Progenitor cell of endocrine pancreas (in vitro differentiated cells): ENCODE measurements at regions not wholly inside any gene's neighbourhood (a gene's known extent, or its start where the extent isn't known, plus 50 kb on each side); places are given as distances from the start of the nearest gene placed in this dataset.

Experiments
- DNase-seq: peaks from one replicate; pipeline ENCODE4 v3.0.0; 2021; ENCODE audit warnings: low spot score; ENCODE audit not compliant: unreplicated experiment
- H3K27ac Mint-ChIP-seq: 2 replicates; pipeline ENCODE4 v1.8.0; 2021; ENCODE audit warnings: mild to moderate bottlenecking, moderate library complexity, mixed read lengths
- H3K27me3 Mint-ChIP-seq: 2 replicates; pipeline ENCODE4 v1.8.0; 2021; ENCODE audit warnings: mixed read lengths
- H3K36me3 Mint-ChIP-seq: 2 replicates; pipeline ENCODE4 v1.8.0; 2022; ENCODE audit warnings: mixed read lengths; ENCODE audit not compliant: insufficient read depth
- H3K4me1 Mint-ChIP-seq: 2 replicates; pipeline ENCODE4 v1.8.0; 2021; ENCODE audit warnings: low read depth, mixed read lengths
- H3K4me3 Mint-ChIP-seq: 2 replicates; pipeline ENCODE4 v1.8.0; 2021; ENCODE audit warnings: low read depth, mild to moderate bottlenecking, moderate library complexity, mixed read lengths
- H3K9me3 Mint-ChIP-seq: 2 replicates; pipeline ENCODE4 v1.8.0; 2021; ENCODE audit warnings: low read depth, mixed read lengths
- CTCF ChIP-seq: fragments of 200-600 bp; sonication (generic); IDR thresholded peaks from one replicate; pipeline ENCODE4 v1.5.0; 2021; ENCODE audit warnings: antibody characterized with exemption, mild to moderate bottlenecking; ENCODE audit not compliant: unreplicated experiment

GRCh38 chr20:51329845-51330244 lies 212.7 kb downstream of the NFATC2 start:
- Mint-ChIP-seq H3K9me3 (no peaks in the 10 kb centered on the region), H3K4me1 (no peaks in the 10 kb centered on the region), H3K4me3 (no peak overlapping the region), H3K36me3 (no peaks in the 10 kb centered on the region), H3K27me3 (peaks cover 9% of the 10 kb centered on the region), H3K27ac (no peak overlapping the region)
- no peak for DNase-seq
- TF ChIP-seq CTCF, result no peak

- H3K27ac Mint-ChIP-seq, result no peak overlapping the region
- no peak for DNase-seq
- no peak for TF ChIP-seq CTCF
- no peaks in the 10 kb centered on the region for H3K4me1 Mint-ChIP-seq
- H3K27me3 Mint-ChIP-seq, result peaks cover 11% of the 10 kb centered on the region
- H3K9me3 Mint-ChIP-seq, result no peaks in the 10 kb centered on the region
- no peaks in the 10 kb centered on the region for H3K36me3 Mint-ChIP-seq
- H3K4me3 Mint-ChIP-seq, result no peak overlapping the region
Measured at GRCh38 chr20:51327251-51327841, 215.2 kb downstream of the NFATC2 start.

GRCh38 chr20:51326201-51326819 lies 216.2 kb downstream of the NFATC2 start:
- peak; percentile 83 for TF ChIP-seq CTCF
- Mint-ChIP-seq H3K27ac (no peak overlapping the region), H3K4me1 (no peaks in the 10 kb centered on the region), H3K27me3 (peaks cover 11% of the 10 kb centered on the region), H3K36me3 (no peaks in the 10 kb centered on the region), H3K9me3 (no peaks in the 10 kb centered on the region), H3K4me3 (no peak overlapping the region)
- DNase-seq, result peak; percentile 37

GRCh38 chr20:51322164-51322707 lies 220.3 kb downstream of the NFATC2 start:
- H3K4me3 Mint-ChIP-seq, result no peak overlapping the region
- H3K36me3 Mint-ChIP-seq, result no peaks in the 10 kb centered on the region
- no peaks in the 10 kb centered on the region for H3K9me3 Mint-ChIP-seq
- peaks cover 7% of the 10 kb centered on the region for H3K27me3 Mint-ChIP-seq
- H3K27ac Mint-ChIP-seq, result peak overlapping the region; percentile 35
- peaks cover 11% of the 10 kb centered on the region for H3K4me1 Mint-ChIP-seq
- no peak for TF ChIP-seq CTCF
- DNase-seq, result no peak

- H3K4me1 Mint-ChIP-seq, result peaks cover 11% of the 10 kb centered on the region
- no peak for DNase-seq
- TF ChIP-seq CTCF, result no peak
- no peaks in the 10 kb centered on the region for H3K9me3 Mint-ChIP-seq
- peak overlapping the region; percentile 2 for H3K27ac Mint-ChIP-seq
- H3K27me3 Mint-ChIP-seq, result peaks cover 7% of the 10 kb centered on the region
- no peak overlapping the region for H3K4me3 Mint-ChIP-seq
- H3K36me3 Mint-ChIP-seq, result no peaks in the 10 kb centered on the region
Measured at GRCh38 chr20:51321343-51322163, 221.0 kb downstream of the NFATC2 start.
